ENCODE measurements at regions not wholly inside any gene's neighbourhood (a gene's known extent, or its start where the extent isn't known, plus 50 kb on each side); places are given as distances from the start of the nearest gene placed in this dataset.

- TF ChIP-seq, protein P1, sequence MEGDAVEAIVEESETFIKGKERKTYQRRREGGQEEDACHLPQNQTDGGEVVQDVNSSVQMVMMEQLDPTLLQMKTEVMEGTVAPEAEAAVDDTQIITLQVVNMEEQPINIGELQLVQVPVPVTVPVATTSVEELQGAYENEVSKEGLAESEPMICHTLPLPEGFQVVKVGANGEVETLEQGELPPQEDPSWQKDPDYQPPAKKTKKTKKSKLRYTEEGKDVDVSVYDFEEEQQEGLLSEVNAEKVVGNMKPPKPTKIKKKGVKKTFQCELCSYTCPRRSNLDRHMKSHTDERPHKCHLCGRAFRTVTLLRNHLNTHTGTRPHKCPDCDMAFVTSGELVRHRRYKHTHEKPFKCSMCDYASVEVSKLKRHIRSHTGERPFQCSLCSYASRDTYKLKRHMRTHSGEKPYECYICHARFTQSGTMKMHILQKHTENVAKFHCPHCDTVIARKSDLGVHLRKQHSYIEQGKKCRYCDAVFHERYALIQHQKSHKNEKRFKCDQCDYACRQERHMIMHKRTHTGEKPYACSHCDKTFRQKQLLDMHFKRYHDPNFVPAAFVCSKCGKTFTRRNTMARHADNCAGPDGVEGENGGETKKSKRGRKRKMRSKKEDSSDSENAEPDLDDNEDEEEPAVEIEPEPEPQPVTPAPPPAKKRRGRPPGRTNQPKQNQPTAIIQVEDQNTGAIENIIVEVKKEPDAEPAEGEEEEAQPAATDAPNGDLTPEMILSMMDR (conservative IDR thresholded peaks at IDR 0.05; ENCODE audit: low read depth, low read length), result no peak
- TF ChIP-seq EZH2 (IDR thresholded peaks at IDR 0.05; ENCODE audit: borderline replicate concordance, low read depth, low read length, poor library complexity, severe bottlenecking), result no peak
Observed at GRCh38 chr1:214762902-214763301, 159.9 kb downstream of the CENPF start.
